BLaER1 (cell line): ENCODE measurements at regions not wholly inside any gene's neighbourhood (a gene's known extent, or its start where the extent isn't known, plus 50 kb on each side); places are given as distances from the start of the nearest gene placed in this dataset.
"Not testable (repeated sequence)": the region's sequence is repeated elsewhere in the genome, so short reads cannot be mapped to it uniquely, and the experiment has no call there.

ENCODE experiments used
- H3K27ac ChIP-seq: shearing (Covaris generic); formaldehyde crosslinking; 2 replicates; pipeline ENCODE4 v1.8.1; 2022
- H3K27me3 ChIP-seq: shearing (Covaris generic); formaldehyde crosslinking; 2 replicates; pipeline ENCODE4 v1.8.1; 2022
- H3K36me3 ChIP-seq: shearing (Covaris generic); formaldehyde crosslinking; 2 replicates; pipeline ENCODE4 v1.8.1; 2022
- H3K4me1 ChIP-seq: shearing (Covaris generic); formaldehyde crosslinking; 2 replicates; pipeline ENCODE4 v1.8.1; 2022
- H3K4me2 ChIP-seq: shearing (Covaris generic); formaldehyde crosslinking; 2 replicates; pipeline ENCODE4 v1.8.1; 2022
- H3K4me3 ChIP-seq: shearing (Covaris generic); formaldehyde crosslinking; 2 replicates; pipeline ENCODE4 v1.8.1; 2022
- H3K9ac ChIP-seq: shearing (Covaris generic); formaldehyde crosslinking; 2 replicates; pipeline ENCODE4 v1.8.1; 2022
- H3K9me3 ChIP-seq: shearing (Covaris generic); formaldehyde crosslinking; 2 replicates; pipeline ENCODE4 v1.8.1; 2022
- H4K20me1 ChIP-seq: shearing (Covaris generic); formaldehyde crosslinking; 2 replicates; pipeline ENCODE4 v1.8.1; 2022
- Cebpa-rat ChIP-seq: shearing (Covaris generic); IDR thresholded peaks from 2 replicates; pipeline ENCODE4 v1.8.1; 2022

DNA sequence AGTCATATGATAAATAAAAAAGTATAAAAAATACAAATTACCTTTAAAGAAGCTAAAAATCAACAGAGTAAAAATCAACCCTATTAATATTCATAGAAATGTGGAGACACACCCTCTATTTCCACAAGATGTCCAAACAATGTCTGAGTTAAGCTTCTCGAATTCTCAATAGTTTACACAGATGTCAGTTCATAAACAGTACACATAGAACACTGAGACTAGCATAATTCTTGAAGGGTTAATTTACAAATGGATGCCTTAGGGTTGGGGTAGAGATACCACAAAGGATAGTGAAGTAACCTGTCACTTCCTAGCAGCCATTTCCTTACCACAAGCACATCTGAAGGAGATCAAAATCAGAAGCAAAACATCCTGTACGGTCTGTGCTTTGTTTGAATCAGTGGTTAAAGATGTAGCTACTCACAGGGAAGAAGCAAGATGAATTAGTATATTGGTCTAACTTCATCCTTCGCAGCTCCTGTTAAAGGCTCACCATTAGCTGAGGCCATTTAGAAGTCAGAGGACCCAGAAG lies 2393.9 kb downstream of the ARAP2 start:
- Histone ChIP-seq H3K9me3 (peaks cover 6% of the 10 kb centered on the region; the same call in 1 of the 2 replicates), H3K9ac (no peak overlapping the region), H4K20me1 (no peaks in the 10 kb centered on the region), H3K36me3 (no peaks in the 10 kb centered on the region), H3K4me1 (0 out of 2 replicates have a peak, but pooled peaks cover 4% of the 10 kb centered on the region), H3K27me3 (no peaks in the 10 kb centered on the region), H3K4me2 (peak overlapping the region; percentile 8; the same call in 1 of the 2 replicates), H3K27ac (no peak overlapping the region), H3K4me3 (no peak overlapping the region)
- TF ChIP-seq Cebpa-rat: no peak

DNA sequence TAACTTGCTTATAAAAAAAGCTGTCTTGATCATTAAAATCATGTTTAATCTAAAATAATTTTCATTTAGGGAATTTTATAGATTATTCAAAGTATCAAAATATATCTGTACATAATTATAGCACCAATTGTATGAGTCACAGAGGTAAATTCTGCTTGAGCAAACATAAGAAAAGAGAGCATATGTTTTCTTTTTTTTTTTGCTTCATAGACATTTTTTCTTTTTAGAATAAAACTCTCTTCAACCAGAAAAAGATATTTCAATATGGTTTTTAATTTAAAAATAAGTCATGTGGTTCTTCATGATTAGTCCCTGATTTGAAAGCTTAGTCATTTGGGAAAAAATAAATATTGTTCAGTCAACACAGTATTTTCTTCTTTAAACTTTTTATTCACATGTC lies 2390.6 kb downstream of the ARAP2 start:
- H3K27me3 ChIP-seq, H3K4me1 ChIP-seq, H4K20me1 ChIP-seq, H3K9me3 ChIP-seq, H3K36me3 ChIP-seq, H3K4me3 ChIP-seq, H3K9ac ChIP-seq, H3K4me2 ChIP-seq, H3K27ac ChIP-seq: not testable (repeated sequence)

DNA sequence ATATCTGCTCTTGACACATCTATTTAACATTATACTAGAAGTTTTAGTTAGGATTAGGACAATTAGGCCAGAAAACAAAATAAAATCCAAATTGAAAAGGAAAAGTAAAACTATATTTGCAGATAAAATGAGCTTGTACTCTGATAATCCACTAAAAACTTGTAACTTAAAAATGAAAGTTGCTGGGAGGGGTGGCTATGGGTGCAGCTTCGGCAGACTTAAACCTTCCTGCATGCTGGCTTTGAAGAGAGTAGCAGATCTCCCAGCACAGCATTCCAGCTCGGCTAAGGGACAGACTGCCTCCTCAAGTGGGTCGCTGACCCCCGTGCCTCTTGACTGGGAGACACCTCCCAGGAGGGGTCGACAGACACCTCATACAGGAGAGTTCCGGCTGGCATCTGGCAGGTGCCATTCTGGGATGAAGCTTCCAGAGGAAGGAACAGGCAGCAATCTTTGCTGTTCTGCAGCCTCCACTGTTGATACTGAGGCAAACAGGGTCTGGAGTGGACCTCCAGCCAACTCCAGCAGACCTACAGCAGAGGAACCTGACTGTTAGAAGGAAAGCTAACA lies 2379.9 kb downstream of the ARAP2 start:
- no peaks in the 10 kb centered on the region for H3K9me3 ChIP-seq
- H3K9ac ChIP-seq: no peak overlapping the region
- H3K27me3 ChIP-seq: no peaks in the 10 kb centered on the region
- H3K4me1 ChIP-seq: no peaks in the 10 kb centered on the region
- H3K36me3 ChIP-seq: no peaks in the 10 kb centered on the region
- no peak overlapping the region for H3K27ac ChIP-seq
- H3K4me2 ChIP-seq: no peak overlapping the region
- H3K4me3 ChIP-seq: no peak overlapping the region
- H4K20me1 ChIP-seq: no peaks in the 10 kb centered on the region
- no peak for TF ChIP-seq Cebpa-rat

DNA sequence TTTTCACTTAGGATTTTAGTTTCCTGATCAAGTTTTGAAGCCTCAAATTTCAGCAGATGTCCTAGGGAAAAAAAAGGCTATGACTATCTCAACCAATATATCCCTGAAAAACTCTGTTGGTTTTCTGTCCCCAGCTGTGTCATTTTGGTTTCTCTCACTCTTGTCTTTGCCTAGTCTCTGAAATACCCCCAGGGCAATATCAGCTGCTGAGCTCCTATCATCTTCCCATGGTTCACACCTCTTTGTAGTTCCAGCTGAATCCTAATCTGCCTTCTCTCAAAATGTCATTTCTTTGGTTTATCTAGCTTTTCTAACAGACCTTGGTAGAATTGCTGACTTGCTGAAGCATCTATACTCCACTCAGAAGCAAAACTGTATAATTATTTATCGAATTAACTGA lies 2370.5 kb downstream of the ARAP2 start:
- no peak for TF ChIP-seq Cebpa-rat
- Histone ChIP-seq H3K27ac (no peak overlapping the region), H3K4me3 (no peak overlapping the region)

DNA sequence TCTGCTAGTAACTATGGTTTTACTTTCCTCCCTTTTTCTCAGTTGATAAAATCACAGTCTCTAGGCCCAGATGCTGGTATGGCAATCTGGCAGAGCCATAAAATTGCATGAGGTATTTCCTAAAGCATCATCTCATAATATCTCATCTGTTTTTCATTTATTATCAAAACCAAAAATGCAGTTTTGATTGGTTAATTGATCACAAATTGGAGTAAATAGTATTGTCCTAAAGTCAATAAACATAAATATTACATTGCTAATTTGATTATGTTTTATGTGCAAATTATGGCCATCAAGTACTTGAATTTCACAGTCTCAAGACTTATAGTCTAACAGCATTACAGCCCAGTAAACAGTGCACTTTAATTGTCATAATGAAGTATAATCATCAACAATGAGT lies 2365.6 kb downstream of the ARAP2 start:
- no peaks in the 10 kb centered on the region for H3K27me3 ChIP-seq
- H4K20me1 ChIP-seq: no peaks in the 10 kb centered on the region
- H3K9ac ChIP-seq: no peak overlapping the region
- H3K4me1 ChIP-seq: peaks cover 5% of the 10 kb centered on the region; the same call in 1 of the 2 replicates
- no peak overlapping the region for H3K4me3 ChIP-seq
- no peak overlapping the region for H3K27ac ChIP-seq
- H3K36me3 ChIP-seq: no peaks in the 10 kb centered on the region
- no peaks in the 10 kb centered on the region for H3K9me3 ChIP-seq
- no peak overlapping the region for H3K4me2 ChIP-seq
- TF ChIP-seq Cebpa-rat: no peak

More for the DNA sequence above, 2370.5 kb downstream of the ARAP2 start:
- no peak overlapping the region for H3K9ac ChIP-seq
- H3K9me3 ChIP-seq: no peaks in the 10 kb centered on the region
- no peaks in the 10 kb centered on the region for H3K4me1 ChIP-seq
- no peaks in the 10 kb centered on the region for H3K36me3 ChIP-seq
- H4K20me1 ChIP-seq: no peaks in the 10 kb centered on the region
- no peaks in the 10 kb centered on the region for H3K27me3 ChIP-seq
- no peak overlapping the region for H3K4me2 ChIP-seq

DNA sequence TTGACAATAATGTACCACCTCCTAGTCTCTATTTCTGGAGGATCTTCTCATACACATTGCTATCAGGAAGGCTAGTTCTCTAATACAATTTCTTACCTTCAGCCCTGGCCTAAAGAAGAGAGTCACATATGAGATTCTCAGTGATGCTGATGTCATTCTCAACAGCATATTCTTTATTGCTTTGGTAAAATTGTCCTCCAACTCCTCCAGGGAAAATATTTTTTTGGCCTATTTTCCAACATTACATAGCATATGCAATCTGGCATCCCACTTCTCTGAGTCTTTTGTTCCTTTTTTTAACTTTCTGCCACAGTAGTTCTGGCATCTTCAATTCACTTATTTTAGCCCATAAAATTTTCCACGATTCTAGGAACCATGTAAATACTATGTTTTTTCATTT lies 2363.1 kb downstream of the ARAP2 start:
- H3K4me3 ChIP-seq: no peak overlapping the region
- no peaks in the 10 kb centered on the region for H4K20me1 ChIP-seq
- no peak overlapping the region for H3K9ac ChIP-seq
- no peak overlapping the region for H3K4me2 ChIP-seq
- H3K36me3 ChIP-seq: no peaks in the 10 kb centered on the region
- H3K27ac ChIP-seq: no peak overlapping the region
- peaks cover 5% of the 10 kb centered on the region; the same call in 1 of the 2 replicates for H3K4me1 ChIP-seq
- H3K9me3 ChIP-seq: no peaks in the 10 kb centered on the region
- H3K27me3 ChIP-seq: no peaks in the 10 kb centered on the region
- TF ChIP-seq Cebpa-rat: no peak

DNA sequence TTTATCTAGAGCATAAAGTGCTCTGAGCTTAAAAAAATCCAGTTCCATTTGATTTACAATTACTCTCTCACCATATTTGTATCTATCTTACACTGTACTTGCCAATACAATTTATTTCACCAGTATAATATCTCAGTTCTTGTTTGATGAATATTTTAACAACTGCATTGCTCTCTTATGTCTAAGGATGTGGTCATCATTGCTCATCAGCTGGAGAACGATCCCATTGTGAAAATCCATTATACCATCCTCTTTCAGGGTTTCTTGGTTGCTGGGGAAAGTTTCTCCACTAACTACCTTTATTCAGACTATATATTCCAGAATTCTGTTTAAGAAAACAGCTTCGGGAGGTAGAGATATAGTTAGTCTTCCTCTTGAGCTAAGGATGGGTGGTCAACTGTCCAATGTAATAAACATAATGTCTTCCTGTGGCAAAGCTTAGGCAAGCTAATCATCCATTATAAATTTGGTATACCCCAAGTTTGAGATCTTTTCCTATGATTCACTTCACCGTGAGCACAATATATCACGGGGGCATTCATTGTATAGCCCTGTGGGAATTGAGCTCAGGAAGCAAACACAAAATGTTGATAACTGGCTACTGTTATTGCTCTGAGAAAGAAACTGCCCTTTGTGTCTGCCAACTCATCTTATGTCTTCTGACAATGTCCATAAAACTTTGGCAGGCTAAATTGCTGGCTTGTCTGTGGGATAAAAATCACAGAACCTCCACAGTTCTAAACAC lies 2361.9 kb downstream of the ARAP2 start:
- H3K4me3 ChIP-seq: no peak overlapping the region
- no peak overlapping the region for H3K9ac ChIP-seq
- H3K4me1 ChIP-seq: peaks cover 5% of the 10 kb centered on the region; the same call in 1 of the 2 replicates
- H3K36me3 ChIP-seq: no peaks in the 10 kb centered on the region
- H4K20me1 ChIP-seq: no peaks in the 10 kb centered on the region
- no peaks in the 10 kb centered on the region for H3K9me3 ChIP-seq
- TF ChIP-seq Cebpa-rat: no peak
- no peaks in the 10 kb centered on the region for H3K27me3 ChIP-seq
- H3K4me2 ChIP-seq: no peak overlapping the region
- no peak overlapping the region for H3K27ac ChIP-seq

DNA sequence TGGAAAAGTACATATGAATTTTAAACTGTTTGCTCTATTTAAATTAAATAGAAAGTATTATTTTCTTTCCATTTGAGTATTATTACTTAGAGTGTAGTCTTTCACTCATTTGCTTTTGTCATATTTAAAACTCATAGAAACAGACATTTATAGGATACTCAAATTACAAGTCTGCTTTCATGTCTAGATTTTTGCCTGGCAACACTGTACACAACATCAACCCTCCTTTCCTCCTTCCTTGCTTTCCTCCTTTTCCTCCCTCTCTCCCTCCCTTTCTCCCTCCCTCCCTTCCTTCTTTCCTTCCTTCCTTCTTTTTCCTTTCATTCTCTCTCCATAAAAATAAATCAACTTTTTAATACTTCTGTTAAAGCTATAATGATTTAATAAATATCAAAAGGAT lies 2361.2 kb downstream of the ARAP2 start:
- no peak for TF ChIP-seq Cebpa-rat
- no peak overlapping the region for H3K27ac ChIP-seq
- H3K4me2 ChIP-seq: no peak overlapping the region
- H3K27me3 ChIP-seq: no peaks in the 10 kb centered on the region
- H4K20me1 ChIP-seq: no peaks in the 10 kb centered on the region
- H3K9ac ChIP-seq: no peak overlapping the region
- no peak overlapping the region for H3K4me3 ChIP-seq
- peaks cover 5% of the 10 kb centered on the region; the same call in 1 of the 2 replicates for H3K4me1 ChIP-seq
- H3K9me3 ChIP-seq: no peaks in the 10 kb centered on the region
- no peaks in the 10 kb centered on the region for H3K36me3 ChIP-seq

DNA sequence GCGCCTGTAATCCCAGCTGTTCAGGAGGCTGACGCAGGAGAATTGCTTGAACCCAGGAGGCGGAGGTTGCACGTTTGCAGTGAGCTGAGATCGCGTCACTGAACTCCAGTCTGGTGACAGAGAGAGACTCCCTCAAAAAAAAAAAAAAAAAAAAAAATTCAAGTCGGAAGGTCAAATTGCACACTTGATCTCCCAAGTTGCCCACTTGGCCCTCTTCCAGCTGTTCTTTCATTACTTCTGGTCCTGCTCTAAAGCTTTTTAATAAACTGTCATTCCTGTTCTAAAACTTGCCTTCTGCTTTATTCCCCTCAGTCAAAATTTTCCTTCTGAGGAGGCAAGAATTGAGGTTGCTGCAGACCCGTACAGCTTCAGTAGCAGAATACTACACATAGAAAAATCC lies 2358.0 kb downstream of the ARAP2 start:
- no peaks in the 10 kb centered on the region for H3K36me3 ChIP-seq
- no peaks in the 10 kb centered on the region for H3K9me3 ChIP-seq
- H3K4me1 ChIP-seq: peaks cover 5% of the 10 kb centered on the region; the same call in 1 of the 2 replicates
- H3K4me2 ChIP-seq: no peak overlapping the region
- H3K4me3 ChIP-seq: no peak overlapping the region
- no peak overlapping the region for H3K9ac ChIP-seq
- H4K20me1 ChIP-seq: no peaks in the 10 kb centered on the region
- TF ChIP-seq Cebpa-rat: no peak
- no peak overlapping the region for H3K27ac ChIP-seq
- H3K27me3 ChIP-seq: no peaks in the 10 kb centered on the region

DNA sequence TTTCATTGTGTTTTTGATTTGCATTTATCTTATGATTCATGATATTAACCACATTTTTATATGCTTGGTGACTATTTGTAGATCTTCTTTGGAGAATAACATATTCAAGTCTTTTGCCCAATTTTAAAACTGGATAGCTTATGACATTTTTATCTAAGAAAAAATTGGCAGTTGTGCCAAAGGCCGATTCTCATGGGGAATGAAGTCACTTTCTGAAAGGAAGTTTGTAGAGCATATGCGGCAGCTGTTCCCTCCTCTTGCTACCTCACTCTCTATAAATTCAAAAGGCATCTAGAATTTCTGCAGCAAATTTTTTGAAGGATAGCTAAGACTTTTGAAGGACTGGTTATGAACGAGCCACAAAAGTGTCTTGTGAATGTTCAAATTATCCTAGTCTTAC lies 2353.5 kb downstream of the ARAP2 start:
- Histone ChIP-seq H3K9me3 (no peaks in the 10 kb centered on the region), H4K20me1 (no peaks in the 10 kb centered on the region), H3K27me3 (no peaks in the 10 kb centered on the region), H3K9ac (no peak overlapping the region), H3K4me1 (no peaks in the 10 kb centered on the region), H3K4me3 (no peak overlapping the region), H3K36me3 (no peaks in the 10 kb centered on the region), H3K4me2 (no peak overlapping the region), H3K27ac (no peak overlapping the region)
- TF ChIP-seq Cebpa-rat: no peak
